ENCODE measurements at regions not wholly inside any gene's neighbourhood (a gene's known extent, or its start where the extent isn't known, plus 50 kb on each side); places are given as distances from the start of the nearest gene placed in this dataset.

- TF ChIP-seq CTCF (conservative IDR thresholded peaks at IDR 0.05; ENCODE audit: low read depth, low read length) (no peak), EZH2 (IDR thresholded peaks at IDR 0.05; ENCODE audit: low read length, unreplicated experiment) (no peak), EZH2phosphoT487 (IDR thresholded peaks at IDR 0.05; ENCODE audit: borderline replicate concordance, low read length) (no peak)
Measured at GRCh38 chr11:103811870-103812455, 224.5 kb upstream of the DDI1 start.
